SK-N-SH (cell line): ENCODE measurements at regions not wholly inside any gene's neighbourhood (a gene's known extent, or its start where the extent isn't known, plus 50 kb on each side); places are given as distances from the start of the nearest gene placed in this dataset.

Source experiments
- CTCF ChIA-PET: fragments of 300-600, 350-600 bp; formaldehyde crosslinking; extraction: SDS; loops from one replicate; lab custom pipeline; 2021; lab: Yijun Ruan, JAX
- POLR2A ChIA-PET: fragments of 350-600 bp; sonication (Branson Sonifier 250); formaldehyde crosslinking; extraction: SDS; loops from one replicate; lab custom pipeline; 2020; ENCODE audit warnings: antibody characterized with exemption, inconsistent platforms; lab: Yijun Ruan, JAX
- DNase-seq: peaks from one replicate; pipeline ENCODE4 v3.0.0; 2012
- H2AFZ ChIP-seq: fragments of 200-600 bp; sonication (generic); 2 replicates; pipeline ENCODE4 v1.8.1; 2016; ENCODE audit warnings: antibody characterized with exemption, mild to moderate bottlenecking, low read depth
- H3F3A ChIP-seq: fragments of 200-600 bp; sonication (generic); replicated peaks from 2 replicates; pipeline ENCODE3; 2016; ENCODE audit warnings: antibody characterized with exemption, mild to moderate bottlenecking; ENCODE audit not compliant: insufficient read depth
- H3K27ac ChIP-seq, 2 experiments: fragments of 200-500 bp in 1 of 2; fragments of 200-600 bp in 1 of 2; sonication (Bioruptor generic) in 1 of 2; sonication (generic), shearing (Covaris generic) in 1 of 2; 2 replicates each; pipeline versions ENCODE4 v1.5.1 to v1.6.1; 2014 to 2016; ENCODE audit warnings: low read depth in 2 of 2, inconsistent platforms in 1 of 2, low read length in 1 of 2, mild to moderate bottlenecking in 1 of 2, mixed read lengths in 1 of 2
- H3K27me3 ChIP-seq: fragments of 200-600 bp; sonication (generic), shearing (Covaris generic); 2 replicates; pipeline ENCODE4 v1.6.1; 2016; ENCODE audit warnings: mixed run types; ENCODE audit not compliant: insufficient read depth
- H3K36me3 ChIP-seq, 2 experiments: fragments of 200-500 bp in 1 of 2; fragments of 200-600 bp in 1 of 2; sonication (Bioruptor generic) in 1 of 2; sonication (generic) in 1 of 2; replicated peaks in 1 of 2; 2 replicates each; pipeline versions ENCODE3 to v1.5.1; 2014 to 2016; ENCODE audit warnings: low read length in 1 of 2, mild to moderate bottlenecking in 1 of 2; ENCODE audit not compliant: insufficient read depth in 2 of 2, control insufficient read depth in 1 of 2
- H3K4me1 ChIP-seq, 2 experiments: fragments of 200-500 bp in 1 of 2; fragments of 200-600 bp in 1 of 2; sonication (Bioruptor generic) in 1 of 2; sonication (generic), shearing (Covaris generic) in 1 of 2; 2 replicates each; pipeline versions ENCODE4 v1.5.1 to v1.6.1; 2014 to 2016; ENCODE audit warnings: low read depth in 1 of 2, low read length in 1 of 2, mixed run types in 1 of 2; ENCODE audit not compliant: insufficient read depth in 2 of 2, control insufficient read depth in 1 of 2
- H3K4me2 ChIP-seq: fragments of 200-600 bp; sonication (generic), shearing (Covaris generic); 2 replicates; pipeline ENCODE4 v1.6.1; 2017; ENCODE audit warnings: mixed run types
- H3K4me3 ChIP-seq, 2 experiments: fragments of 200-500 bp in 1 of 2; fragments of 200-600 bp in 1 of 2; sonication (Bioruptor generic) in 1 of 2; sonication (generic), shearing (Covaris generic) in 1 of 2; 2 replicates each; pipeline versions ENCODE4 v1.5.1 to v1.8.1; 2014 to 2016; ENCODE audit warnings: low read depth in 2 of 2, inconsistent platforms in 1 of 2, low read length in 1 of 2, mild to moderate bottlenecking in 1 of 2, mixed read lengths in 1 of 2, moderate library complexity in 1 of 2
- H3K79me2 ChIP-seq: fragments of 200-600 bp; sonication (generic); 2 replicates; pipeline ENCODE4 v1.8.1; 2017; ENCODE audit warnings: mild to moderate bottlenecking; ENCODE audit not compliant: insufficient read depth
- H3K9ac ChIP-seq: fragments of 200-600 bp; sonication (generic); 2 replicates; pipeline ENCODE4 v1.6.1; 2017; ENCODE audit warnings: mixed run types
- H3K9me2 ChIP-seq: fragments of 200-600 bp; sonication (generic); 2 replicates; pipeline ENCODE4 v1.6.1; 2017; ENCODE audit warnings: mixed run types
- H3K9me3 ChIP-seq: fragments of 200-600 bp; sonication (generic); 2 replicates; pipeline ENCODE4 v1.6.1; 2017; ENCODE audit warnings: mixed run types, mild to moderate bottlenecking, moderate library complexity
- H4K20me1 ChIP-seq: fragments of 200-600 bp; sonication (generic); 2 replicates; pipeline ENCODE4 v1.6.1; 2017; ENCODE audit warnings: mild to moderate bottlenecking, mixed run types; ENCODE audit not compliant: insufficient read depth
- EP300 ChIP-seq, 2 experiments: IDR thresholded peaks; 2 replicates each; pipeline versions ENCODE4 v1.4.0 to v1.6.1; 2012; ENCODE audit warnings: borderline replicate concordance in 1 of 2, low read depth in 1 of 2, low read length in 1 of 2
- GABPA ChIP-seq: IDR thresholded peaks from 2 replicates; pipeline ENCODE4 v1.4.0; 2012; ENCODE audit warnings: low read depth, mild to moderate bottlenecking
- JUND ChIP-seq: IDR thresholded peaks from 2 replicates; pipeline ENCODE4 v1.4.0; 2012
- MXI1 ChIP-seq: IDR thresholded peaks from 2 replicates; pipeline ENCODE4 v1.6.1; 2012; ENCODE audit warnings: mild to moderate bottlenecking, low read depth, low read length, improper control_type of control experiment
- NRF1 ChIP-seq: IDR thresholded peaks from 2 replicates; pipeline ENCODE4 v1.6.1; 2012; ENCODE audit warnings: low read depth, mild to moderate bottlenecking, low read length
- RFX5 ChIP-seq: IDR thresholded peaks from 2 replicates; pipeline ENCODE4 v1.6.1; 2012; ENCODE audit warnings: mild to moderate bottlenecking, improper control_type of control experiment, low read length
- RXRA ChIP-seq: IDR thresholded peaks from 2 replicates; pipeline ENCODE4 v1.4.0; 2012; ENCODE audit warnings: low read depth, mild to moderate bottlenecking, borderline replicate concordance
- TAF1 ChIP-seq: IDR thresholded peaks from 2 replicates; pipeline ENCODE4 v1.6.1; 2012; ENCODE audit warnings: low read depth, mild to moderate bottlenecking, low read length, moderate library complexity, borderline replicate concordance
- TCF12 ChIP-seq: IDR thresholded peaks from 2 replicates; pipeline ENCODE4 v1.4.0; 2012
- WGBS: methylation state at CpG from one replicate; pipeline ENCODE4 v1.1.6; 2017; ENCODE audit warnings: low lambda C conversion rate; 5-methylcytosine and 5-hydroxymethylcytosine counted together
- TF ChIP-seq, protein P1 (sequence below): IDR thresholded peaks from 2 replicates; pipeline ENCODE4 v1.4.0; 2012; ENCODE audit warnings: low read depth

- TF ChIP-seq, protein P1, sequence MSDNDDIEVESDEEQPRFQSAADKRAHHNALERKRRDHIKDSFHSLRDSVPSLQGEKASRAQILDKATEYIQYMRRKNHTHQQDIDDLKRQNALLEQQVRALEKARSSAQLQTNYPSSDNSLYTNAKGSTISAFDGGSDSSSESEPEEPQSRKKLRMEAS, result no peak
- TF ChIP-seq TCF12 (no peak), NRF1 (no peak), RXRA (no peak), MXI1 (no peak)
Observed at GRCh38 chr10:132476146-132477065, 61.2 kb upstream of the INPP5A start (continued).

GRCh38 chr10:132477066-132477397 lies 60.6 kb upstream of the INPP5A start:
- CTCF ChIA-PET, result interaction anchor here (1.2 kb wide), 1 partner anchor 10 kb away, joined by 4 read pairs; no protein-coding TSS in a partner anchor
- H3K9me3 ChIP-seq, result no peaks in the 10 kb centered on the region
- H3F3A ChIP-seq, result no peaks in the 10 kb centered on the region
- DNase-seq, result no peak
- H3K27me3 ChIP-seq, result no peaks in the 10 kb centered on the region
- POLR2A ChIA-PET, result no interaction called here
- H3K9ac ChIP-seq, result no peak overlapping the region
- no peak overlapping the region for H3K4me2 ChIP-seq
- H3K9me2 ChIP-seq, result no peaks in the 10 kb centered on the region
- no peak overlapping the region for H3K27ac ChIP-seq
- no peaks in the 10 kb centered on the region for H3K79me2 ChIP-seq
- TF ChIP-seq GABPA (no peak), EP300 (IDR thresholded peaks at IDR 0.05; ENCODE audit: borderline replicate concordance in 1 of 2, low read depth in 1 of 2, low read length in 1 of 2) (no peak), JUND (no peak), TAF1 (no peak)
- TF ChIP-seq, protein P1, result no peak
- H3K4me1 ChIP-seq, result no peaks in the 10 kb centered on the region
- H3K4me3 ChIP-seq, result no peak overlapping the region
- no peaks in the 10 kb centered on the region for H4K20me1 ChIP-seq
- no peak overlapping the region for H2AFZ ChIP-seq
- H3K36me3 ChIP-seq, result no peaks in the 10 kb centered on the region
- 76% methylated on average over 7 of the region's 8 CpGs for WGBS

- H3K9me2 ChIP-seq, result no peaks in the 10 kb centered on the region
- ChIA-PET CTCF (interaction anchor here (1.2 kb wide), 1 partner anchor 11 kb away, joined by 4 read pairs; no protein-coding TSS in a partner anchor), POLR2A (no interaction called here)
- no peak overlapping the region for H3K4me2 ChIP-seq
- H2AFZ ChIP-seq, result no peak overlapping the region
- H3F3A ChIP-seq, result no peaks in the 10 kb centered on the region
- H3K9me3 ChIP-seq, result no peaks in the 10 kb centered on the region
- no peak for TF ChIP-seq RFX5
- H3K4me3 ChIP-seq, result no peak overlapping the region
- H4K20me1 ChIP-seq, result no peaks in the 10 kb centered on the region
- H3K79me2 ChIP-seq, result no peaks in the 10 kb centered on the region
- no peaks in the 10 kb centered on the region for H3K27me3 ChIP-seq
- no peaks in the 10 kb centered on the region for H3K4me1 ChIP-seq
- H3K9ac ChIP-seq, result no peak overlapping the region
- no peak overlapping the region for H3K27ac ChIP-seq
- H3K36me3 ChIP-seq, result no peaks in the 10 kb centered on the region
- 68% methylated on average over 13 of the region's 23 CpGs for WGBS
- no peak for DNase-seq
Observed at GRCh38 chr10:132477398-132478340, 59.9 kb upstream of the INPP5A start.
